OCI-LY3 (cell line): ENCODE measurements at regions not wholly inside any gene's neighbourhood (a gene's known extent, or its start where the extent isn't known, plus 50 kb on each side); places are given as distances from the start of the nearest gene placed in this dataset.

Source experiments
- H2AFZ ChIP-seq: fragments of 200-600, 300-600 bp; shearing (Covaris generic); 2 replicates; pipeline ENCODE4 v1.6.0; 2014; ENCODE audit warnings: antibody characterized with exemption, low read depth, low read length
- H3K27ac ChIP-seq: fragments of 200-600, 300-600 bp; sonication (generic); 2 replicates; pipeline ENCODE4 v1.5.1; 2014; ENCODE audit warnings: mild to moderate bottlenecking, low read length, moderate library complexity, mixed read lengths
- H3K27me3 ChIP-seq: fragments of 200-600, 300-600 bp; sonication (generic); 2 replicates; pipeline ENCODE4 v1.6.1; 2014; ENCODE audit warnings: low read depth, low read length, mixed read lengths
- H3K36me3 ChIP-seq: fragments of 200-600, 300-600 bp; sonication (generic); replicated peaks from 2 replicates; pipeline ENCODE3; 2014; ENCODE audit warnings: low read depth, low read length, mixed read lengths
- H3K4me1 ChIP-seq: fragments of 300-600, 200-600 bp; sonication (generic); 2 replicates; pipeline ENCODE4 v1.6.1; 2014; ENCODE audit warnings: low read length, mixed read lengths
- H3K4me2 ChIP-seq: fragments of 200-600, 300-600 bp; sonication (generic); 2 replicates; pipeline ENCODE4 v1.6.1; 2014; ENCODE audit warnings: low read length, mixed read lengths
- H3K4me3 ChIP-seq: fragments of 300-600, 200-600 bp; sonication (generic); 2 replicates; pipeline ENCODE4 v1.5.1; 2014; ENCODE audit warnings: antibody characterized with exemption, mild to moderate bottlenecking, low read length, moderate library complexity
- H3K79me2 ChIP-seq: fragments of 300-600, 200-600 bp; shearing (Covaris generic); 2 replicates; pipeline ENCODE4 v1.6.1; 2014; ENCODE audit warnings: mild to moderate bottlenecking, low read length, mixed read lengths
- H3K9ac ChIP-seq: fragments of 300-600, 200-600 bp; shearing (Covaris generic); 2 replicates; pipeline ENCODE4 v1.6.0; 2014; ENCODE audit warnings: mild to moderate bottlenecking, low read length, moderate library complexity
- H3K9me3 ChIP-seq: fragments of 200-600, 300-600 bp; shearing (Covaris generic); 2 replicates; pipeline ENCODE4 v1.6.1; 2014; ENCODE audit warnings: low read length, mixed read lengths; ENCODE audit not compliant: insufficient read depth
- H4K20me1 ChIP-seq: fragments of 200-600, 300-600 bp; sonication (generic); 2 replicates; pipeline ENCODE4 v1.6.1; 2016; ENCODE audit warnings: low read length, mixed read lengths; ENCODE audit not compliant: insufficient read depth
- EZH2phosphoT487 ChIP-seq: fragments of 200-600 bp; shearing (Covaris generic); IDR thresholded peaks from 2 replicates; pipeline ENCODE4 v1.6.1; 2018; ENCODE audit warnings: antibody characterized with exemption, mixed run types, low read depth
- TF ChIP-seq, protein P1 (sequence below): fragments of 200-600, 300-600 bp; sonication (generic); IDR thresholded peaks from 2 replicates; pipeline ENCODE4 v1.5.1; 2014; ENCODE audit warnings: antibody characterized with exemption, low read length, low read depth

DNA sequence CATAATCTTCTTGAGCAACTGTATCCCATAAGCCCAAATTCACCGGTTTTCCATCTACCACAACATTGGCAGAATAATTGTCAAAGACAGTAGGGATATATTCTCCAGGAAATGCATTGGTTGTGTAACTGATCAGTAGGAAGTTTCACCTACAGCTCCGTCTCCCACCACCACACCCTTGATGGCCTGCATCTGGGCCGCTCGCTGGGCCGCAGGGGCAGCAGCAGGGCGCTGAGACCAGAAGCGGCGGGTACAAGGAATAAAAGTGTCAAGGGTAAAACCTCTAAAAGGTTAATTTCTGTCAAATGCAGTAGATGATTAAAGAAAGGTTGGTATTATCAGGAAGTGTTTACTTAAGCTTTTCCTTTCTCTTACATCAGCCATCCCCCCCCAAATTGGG, 167.6 kb upstream of the DKK2 start:
- Histone ChIP-seq H3K4me2 (no peak overlapping the region), H3K9ac (no peak overlapping the region), H3K4me3 (no peak overlapping the region), H3K36me3 (no peaks in the 10 kb centered on the region), H3K27ac (no peak overlapping the region), H2AFZ (no peak overlapping the region), H3K79me2 (no peaks in the 10 kb centered on the region), H3K27me3 (no peaks in the 10 kb centered on the region), H3K4me1 (no peaks in the 10 kb centered on the region), H4K20me1 (no peaks in the 10 kb centered on the region), H3K9me3 (no peaks in the 10 kb centered on the region)
- TF ChIP-seq, protein P1, sequence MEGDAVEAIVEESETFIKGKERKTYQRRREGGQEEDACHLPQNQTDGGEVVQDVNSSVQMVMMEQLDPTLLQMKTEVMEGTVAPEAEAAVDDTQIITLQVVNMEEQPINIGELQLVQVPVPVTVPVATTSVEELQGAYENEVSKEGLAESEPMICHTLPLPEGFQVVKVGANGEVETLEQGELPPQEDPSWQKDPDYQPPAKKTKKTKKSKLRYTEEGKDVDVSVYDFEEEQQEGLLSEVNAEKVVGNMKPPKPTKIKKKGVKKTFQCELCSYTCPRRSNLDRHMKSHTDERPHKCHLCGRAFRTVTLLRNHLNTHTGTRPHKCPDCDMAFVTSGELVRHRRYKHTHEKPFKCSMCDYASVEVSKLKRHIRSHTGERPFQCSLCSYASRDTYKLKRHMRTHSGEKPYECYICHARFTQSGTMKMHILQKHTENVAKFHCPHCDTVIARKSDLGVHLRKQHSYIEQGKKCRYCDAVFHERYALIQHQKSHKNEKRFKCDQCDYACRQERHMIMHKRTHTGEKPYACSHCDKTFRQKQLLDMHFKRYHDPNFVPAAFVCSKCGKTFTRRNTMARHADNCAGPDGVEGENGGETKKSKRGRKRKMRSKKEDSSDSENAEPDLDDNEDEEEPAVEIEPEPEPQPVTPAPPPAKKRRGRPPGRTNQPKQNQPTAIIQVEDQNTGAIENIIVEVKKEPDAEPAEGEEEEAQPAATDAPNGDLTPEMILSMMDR: no peak
- TF ChIP-seq EZH2phosphoT487: no peak

DNA sequence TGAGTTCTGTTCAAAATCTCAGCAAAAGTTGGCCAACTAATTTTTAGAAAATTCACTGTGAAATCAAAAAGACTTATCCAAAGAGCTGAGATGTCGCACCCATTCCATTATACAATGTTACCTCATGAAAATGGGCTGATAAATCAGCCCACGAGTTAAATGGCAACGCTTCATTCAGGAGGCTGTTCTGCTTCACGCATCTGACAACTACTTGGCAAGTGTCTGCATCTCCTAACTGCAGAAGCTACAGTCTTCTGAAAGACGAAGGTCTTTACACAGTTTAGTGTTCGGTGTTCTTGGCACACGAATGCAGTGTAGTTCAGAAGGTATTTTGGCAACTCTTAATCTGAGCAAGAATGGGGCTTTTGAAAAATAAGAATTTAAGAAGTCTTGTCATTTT, 166.6 kb upstream of the DKK2 start:
- no peak overlapping the region for H3K27ac ChIP-seq
- TF ChIP-seq, protein P1: no peak
- no peak for TF ChIP-seq EZH2phosphoT487
- no peaks in the 10 kb centered on the region for H3K27me3 ChIP-seq
- no peak overlapping the region for H3K4me3 ChIP-seq
- no peaks in the 10 kb centered on the region for H3K79me2 ChIP-seq
- H3K36me3 ChIP-seq: no peaks in the 10 kb centered on the region
- H3K4me2 ChIP-seq: no peak overlapping the region
- H4K20me1 ChIP-seq: no peaks in the 10 kb centered on the region
- no peak overlapping the region for H3K9ac ChIP-seq
- H3K4me1 ChIP-seq: no peaks in the 10 kb centered on the region
- no peaks in the 10 kb centered on the region for H3K9me3 ChIP-seq
- H2AFZ ChIP-seq: no peak overlapping the region

DNA sequence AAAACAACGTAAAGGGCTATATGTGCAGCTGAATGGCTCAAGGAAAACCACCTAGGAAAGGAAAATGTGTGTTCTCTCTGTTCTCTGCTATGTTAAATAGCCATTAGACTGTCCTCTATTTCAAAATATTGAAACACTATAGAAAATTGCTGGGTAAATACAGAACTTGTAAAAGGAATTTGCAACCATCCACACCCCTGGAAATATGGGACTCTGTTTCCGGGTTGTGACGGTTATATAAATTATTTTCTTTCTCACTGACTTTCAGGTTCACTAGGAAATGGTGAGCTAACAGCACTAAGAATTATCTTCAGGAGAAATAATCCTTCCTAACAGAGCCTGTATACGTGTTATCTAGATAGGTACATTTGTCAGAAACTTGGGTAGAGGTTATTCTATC, 161.0 kb upstream of the DKK2 start:
- no peak overlapping the region for H3K4me2 ChIP-seq
- H3K27me3 ChIP-seq: no peaks in the 10 kb centered on the region
- H4K20me1 ChIP-seq: no peaks in the 10 kb centered on the region
- TF ChIP-seq, protein P1: no peak
- TF ChIP-seq EZH2phosphoT487: no peak
- H3K4me3 ChIP-seq: no peak overlapping the region
- no peaks in the 10 kb centered on the region for H3K79me2 ChIP-seq
- no peaks in the 10 kb centered on the region for H3K9me3 ChIP-seq
- peaks cover 19% of the 10 kb centered on the region for H3K4me1 ChIP-seq
- H2AFZ ChIP-seq: no peak overlapping the region
- no peaks in the 10 kb centered on the region for H3K36me3 ChIP-seq
- no peak overlapping the region for H3K27ac ChIP-seq
- H3K9ac ChIP-seq: no peak overlapping the region

DNA sequence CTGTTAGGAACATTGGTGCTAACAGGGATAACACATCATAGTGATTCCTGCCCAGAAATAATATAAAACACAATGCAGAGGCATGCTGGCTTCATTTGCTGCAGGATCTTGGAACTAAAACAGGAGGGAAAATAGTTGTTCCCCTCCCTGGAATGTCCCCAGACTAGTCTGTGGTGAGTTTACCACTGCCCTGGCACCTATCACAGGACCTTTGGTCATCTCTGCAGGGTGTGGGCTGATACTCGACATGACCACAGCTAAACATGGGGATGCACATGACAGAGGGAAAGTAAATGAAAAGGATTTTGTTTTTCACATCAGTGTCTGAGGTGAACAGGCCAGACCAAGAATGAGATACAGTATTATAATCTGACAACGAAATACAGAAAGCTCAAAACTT, 160.2 kb upstream of the DKK2 start:
- H3K4me1 ChIP-seq: peaks cover 19% of the 10 kb centered on the region
- TF ChIP-seq, protein P1: no peak
- TF ChIP-seq EZH2phosphoT487: no peak
- no peak overlapping the region for H3K4me2 ChIP-seq

More for the DNA sequence above, 160.2 kb upstream of the DKK2 start:
- Histone ChIP-seq H2AFZ (no peak overlapping the region), H4K20me1 (no peaks in the 10 kb centered on the region), H3K27me3 (no peaks in the 10 kb centered on the region), H3K9me3 (no peaks in the 10 kb centered on the region), H3K9ac (no peak overlapping the region), H3K79me2 (no peaks in the 10 kb centered on the region), H3K27ac (no peak overlapping the region), H3K4me3 (no peak overlapping the region), H3K36me3 (no peaks in the 10 kb centered on the region)
